ENCODE measurements at regions not wholly inside any gene's neighbourhood (a gene's known extent, or its start where the extent isn't known, plus 50 kb on each side); places are given as distances from the start of the nearest gene placed in this dataset.
A peak's percentile ranks its signal among the peaks of the same experiment; 100 is the strongest.

GRCh38 chr9:91130796-91131318 is 230.9 kb downstream of the AUH start:
- H4K20me1 ChIP-seq (ENCODE audit: low read length) = no peaks in the 10 kb centered on the region
- H3K27me3 ChIP-seq (ENCODE audit: low read length) = no peaks in the 10 kb centered on the region

GRCh38 chr9:91131433-91131839 is 230.3 kb downstream of the AUH start:
- CTCF ChIA-PET = interaction anchor here (0.7 kb wide), 1 partner anchor 292 kb away, joined by 5 read pairs; the partner anchor contains the start of gene NFIL3
- peaks cover 3% of the 10 kb centered on the region for H3F3A ChIP-seq (ENCODE audit: low read length, unreplicated experiment)
- TF ChIP-seq EZH2 (IDR thresholded peaks at IDR 0.05; ENCODE audit: low read length, unreplicated experiment) (no peak), EZH2phosphoT487 (IDR thresholded peaks at IDR 0.05; ENCODE audit: borderline replicate concordance, low read length) (no peak), CTCF (conservative IDR thresholded peaks at IDR 0.05; ENCODE audit: low read depth, low read length) (no peak)
- no peaks in the 10 kb centered on the region for H3K36me3 ChIP-seq (ENCODE audit: low read depth, low read length)
- H3K9me2 ChIP-seq (replicated peaks; ENCODE audit: low read length) = no peaks in the 10 kb centered on the region
- H3K4me3 ChIP-seq (ENCODE audit: low read length) = peak overlapping the region; percentile 30; the same call in 1 of the 2 replicates
- peak overlapping the region; percentile 68 for H3K4me2 ChIP-seq (ENCODE audit: low read length)
- H3K9ac ChIP-seq (ENCODE audit: low read length) = peak overlapping the region; percentile 89
- DNase-seq (peak; percentile 88), ATAC-seq (peak; percentile 89)
- H3K27me3 ChIP-seq (ENCODE audit: low read length) = no peaks in the 10 kb centered on the region
- intact Hi-C loops (cut with micrococcal nuclease) = loop anchor here (2.0 kb wide), 2 partner anchors 31 to 61 kb away; no protein-coding TSS in a partner anchor
- H3K27ac ChIP-seq (ENCODE audit: low read length) = peak overlapping the region; percentile 99
- H4K20me1 ChIP-seq (ENCODE audit: low read length) = no peaks in the 10 kb centered on the region
- H3K4me1 ChIP-seq (ENCODE audit: insufficient read depth, low read length) = peaks cover 41% of the 10 kb centered on the region
- H3K9me3 ChIP-seq (ENCODE audit: low read length) = no peaks in the 10 kb centered on the region
- BruUV-seq (replicated peaks) = no TSS peak
- no peaks in the 10 kb centered on the region for H3K79me2 ChIP-seq (ENCODE audit: low read length)
- POLR2A ChIA-PET (ENCODE audit: unreplicated experiment) = interaction anchor here (0.6 kb wide), 3 partner anchors 61 to 185 kb away, joined by 3 to 4 read pairs (median 3); no protein-coding TSS in a partner anchor
- H2AFZ ChIP-seq (ENCODE audit: low read length) = no peak overlapping the region

More at GRCh38 chr9:91130796-91131318, 230.9 kb downstream of the AUH start:
- Histone ChIP-seq H3K27ac (ENCODE audit: low read length) (peak overlapping the region; percentile 99), H3K36me3 (ENCODE audit: low read depth, low read length) (no peaks in the 10 kb centered on the region), H3K9me2 (replicated peaks; ENCODE audit: low read length) (no peaks in the 10 kb centered on the region), H3K4me1 (ENCODE audit: insufficient read depth, low read length) (peaks cover 41% of the 10 kb centered on the region), H2AFZ (ENCODE audit: low read length) (no peak overlapping the region), H3K4me2 (ENCODE audit: low read length) (peak overlapping the region; percentile 68), H3K4me3 (ENCODE audit: low read length) (peak overlapping the region; percentile 30; the same call in 1 of the 2 replicates), H3K9me3 (ENCODE audit: low read length) (no peaks in the 10 kb centered on the region), H3K79me2 (ENCODE audit: low read length) (no peaks in the 10 kb centered on the region), H3K9ac (ENCODE audit: low read length) (peak overlapping the region; percentile 89), H3F3A (ENCODE audit: low read length, unreplicated experiment) (peaks cover 3% of the 10 kb centered on the region)
- POLR2A ChIA-PET (ENCODE audit: unreplicated experiment) = interaction anchor here (0.6 kb wide), 2 partner anchors 62 to 92 kb away, joined by 3 read pairs; no protein-coding TSS in a partner anchor
- CTCF ChIA-PET = interaction anchor here (0.7 kb wide), 1 partner anchor 293 kb away, joined by 5 read pairs; the partner anchor contains the start of gene NFIL3
- BruUV-seq (replicated peaks) = TSS peak; percentile 96
- TF ChIP-seq EZH2 (IDR thresholded peaks at IDR 0.05; ENCODE audit: low read length, unreplicated experiment) = no peak
- TF ChIP-seq EZH2phosphoT487 (IDR thresholded peaks at IDR 0.05; ENCODE audit: borderline replicate concordance, low read length) = no peak
- no peak for TF ChIP-seq CTCF (conservative IDR thresholded peaks at IDR 0.05; ENCODE audit: low read depth, low read length)
- intact Hi-C loops (cut with micrococcal nuclease) = loop anchor here (2.0 kb wide), 2 partner anchors 30 to 62 kb away; no protein-coding TSS in a partner anchor
- peak; percentile 54 for ATAC-seq
- DNase-seq = peak; percentile 39

GRCh38 chr9:91132576-91133073 is 229.1 kb downstream of the AUH start:
- H3K4me1 ChIP-seq (ENCODE audit: insufficient read depth, low read length) = peaks cover 37% of the 10 kb centered on the region
- ChIA-PET CTCF (no interaction called here), POLR2A (ENCODE audit: unreplicated experiment) (no interaction called here)
- H3K27ac ChIP-seq (ENCODE audit: low read length) = peak overlapping the region; percentile 99
- H3K9ac ChIP-seq (ENCODE audit: low read length) = peak overlapping the region; percentile 86; the same call in 1 of the 2 replicates
- H2AFZ ChIP-seq (ENCODE audit: low read length) = no peak overlapping the region
- no peak overlapping the region for H3K4me2 ChIP-seq (ENCODE audit: low read length)
- no peak overlapping the region for H3K4me3 ChIP-seq (ENCODE audit: low read length)
- no peaks in the 10 kb centered on the region for H4K20me1 ChIP-seq (ENCODE audit: low read length)
- H3F3A ChIP-seq (ENCODE audit: low read length, unreplicated experiment) = peaks cover 3% of the 10 kb centered on the region
- H3K79me2 ChIP-seq (ENCODE audit: low read length) = no peaks in the 10 kb centered on the region
- TF ChIP-seq EZH2 (IDR thresholded peaks at IDR 0.05; ENCODE audit: low read length, unreplicated experiment) = no peak
- no peak for TF ChIP-seq CTCF (conservative IDR thresholded peaks at IDR 0.05; ENCODE audit: low read depth, low read length)
- TF ChIP-seq EZH2phosphoT487 (IDR thresholded peaks at IDR 0.05; ENCODE audit: borderline replicate concordance, low read length) = no peak
- intact Hi-C loops (cut with micrococcal nuclease) = no loop called here
- no peaks in the 10 kb centered on the region for H3K9me2 ChIP-seq (replicated peaks; ENCODE audit: low read length)
- no TSS peak for BruUV-seq (replicated peaks)
- no peak for DNase-seq
- no peaks in the 10 kb centered on the region for H3K9me3 ChIP-seq (ENCODE audit: low read length)
- no peak for ATAC-seq
- no peaks in the 10 kb centered on the region for H3K27me3 ChIP-seq (ENCODE audit: low read length)
- H3K36me3 ChIP-seq (ENCODE audit: low read depth, low read length) = no peaks in the 10 kb centered on the region

Measured in PC-3 (cell line).